ENCODE measurements at regions not wholly inside any gene's neighbourhood (a gene's known extent, or its start where the extent isn't known, plus 50 kb on each side); places are given as distances from the start of the nearest gene placed in this dataset.

DNA sequence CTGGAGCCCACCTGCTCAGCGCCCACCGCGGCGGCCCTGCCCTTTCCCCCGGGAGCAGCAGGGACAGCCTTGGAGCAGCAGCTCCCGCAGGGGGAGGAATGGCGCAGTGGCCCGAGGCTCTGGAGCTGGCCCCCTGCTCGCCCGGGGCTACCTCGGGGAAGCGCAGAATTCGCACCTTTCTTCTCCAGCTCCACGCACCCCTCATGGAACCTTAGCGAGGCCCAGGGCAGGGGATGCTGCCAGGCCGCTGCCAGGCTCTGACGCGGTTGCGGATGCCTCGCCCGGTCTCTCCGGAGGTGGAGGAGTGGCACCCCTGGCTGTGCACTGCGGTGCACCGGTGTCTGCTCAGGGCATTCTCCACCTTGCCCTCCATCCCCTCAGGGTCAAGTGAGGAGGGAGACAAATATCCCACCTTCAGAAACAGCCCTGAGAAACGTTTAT, 84.9 kb upstream of the MKI67 start:
- TF ChIP-seq, protein P1, sequence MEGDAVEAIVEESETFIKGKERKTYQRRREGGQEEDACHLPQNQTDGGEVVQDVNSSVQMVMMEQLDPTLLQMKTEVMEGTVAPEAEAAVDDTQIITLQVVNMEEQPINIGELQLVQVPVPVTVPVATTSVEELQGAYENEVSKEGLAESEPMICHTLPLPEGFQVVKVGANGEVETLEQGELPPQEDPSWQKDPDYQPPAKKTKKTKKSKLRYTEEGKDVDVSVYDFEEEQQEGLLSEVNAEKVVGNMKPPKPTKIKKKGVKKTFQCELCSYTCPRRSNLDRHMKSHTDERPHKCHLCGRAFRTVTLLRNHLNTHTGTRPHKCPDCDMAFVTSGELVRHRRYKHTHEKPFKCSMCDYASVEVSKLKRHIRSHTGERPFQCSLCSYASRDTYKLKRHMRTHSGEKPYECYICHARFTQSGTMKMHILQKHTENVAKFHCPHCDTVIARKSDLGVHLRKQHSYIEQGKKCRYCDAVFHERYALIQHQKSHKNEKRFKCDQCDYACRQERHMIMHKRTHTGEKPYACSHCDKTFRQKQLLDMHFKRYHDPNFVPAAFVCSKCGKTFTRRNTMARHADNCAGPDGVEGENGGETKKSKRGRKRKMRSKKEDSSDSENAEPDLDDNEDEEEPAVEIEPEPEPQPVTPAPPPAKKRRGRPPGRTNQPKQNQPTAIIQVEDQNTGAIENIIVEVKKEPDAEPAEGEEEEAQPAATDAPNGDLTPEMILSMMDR (IDR thresholded peaks at IDR 0.05; ENCODE audit: extremely low read depth, insufficient read depth, missing control alignments) = no peak
- in situ Hi-C loops (cut with MboI; ENCODE audit: low pct_unique_long_range_greater_than_20kb, low sequenced_read_pairs, unreplicated experiment) = no loop called here
- no peak for DNase-seq (ENCODE audit: low spot score)

DNA sequence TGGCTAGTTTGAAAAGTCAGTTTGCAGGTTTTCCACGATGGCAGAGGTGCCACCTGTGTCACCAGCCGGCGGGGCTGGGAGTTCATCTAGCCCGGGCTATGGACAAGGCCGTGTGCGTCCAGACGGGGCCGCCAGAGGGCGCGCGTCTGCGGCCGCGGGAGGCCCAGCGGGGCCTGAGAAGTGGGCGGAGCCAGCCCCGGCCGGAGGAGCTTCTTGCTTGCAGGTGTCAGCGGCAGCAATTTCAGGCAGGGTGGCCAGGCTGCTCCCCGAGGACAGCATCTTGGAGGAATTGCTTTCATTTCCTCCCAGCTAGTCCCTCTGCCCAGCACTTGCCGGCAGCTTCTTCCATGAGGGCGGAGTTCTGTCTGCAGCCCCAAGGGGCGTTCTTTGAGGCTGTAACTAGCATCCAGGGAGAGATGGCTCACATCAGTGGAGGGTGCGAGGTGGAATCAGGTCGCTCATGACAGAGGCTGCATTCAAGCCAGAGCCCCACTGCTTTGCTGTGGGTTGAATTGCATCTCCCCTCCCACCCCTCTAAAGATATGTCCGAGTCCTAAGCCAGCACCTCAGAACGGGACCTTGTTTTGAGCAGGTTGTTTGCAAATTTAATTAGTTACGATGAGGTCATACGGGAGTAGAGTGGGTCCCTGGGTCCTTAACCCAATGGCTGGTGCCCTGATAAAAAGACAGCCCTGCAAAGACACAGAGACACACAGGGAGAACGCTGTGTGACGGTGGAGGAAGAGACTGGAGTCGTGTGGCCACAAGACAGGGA, 85.9 kb upstream of the MKI67 start:
- TF ChIP-seq, protein P1 (IDR thresholded peaks at IDR 0.05; ENCODE audit: extremely low read depth, insufficient read depth, missing control alignments) = peak; percentile 95
- in situ Hi-C loops (cut with MboI; ENCODE audit: low pct_unique_long_range_greater_than_20kb, low sequenced_read_pairs, unreplicated experiment) = no loop called here
- DNase-seq (ENCODE audit: low spot score) = peak; percentile 95

DNA sequence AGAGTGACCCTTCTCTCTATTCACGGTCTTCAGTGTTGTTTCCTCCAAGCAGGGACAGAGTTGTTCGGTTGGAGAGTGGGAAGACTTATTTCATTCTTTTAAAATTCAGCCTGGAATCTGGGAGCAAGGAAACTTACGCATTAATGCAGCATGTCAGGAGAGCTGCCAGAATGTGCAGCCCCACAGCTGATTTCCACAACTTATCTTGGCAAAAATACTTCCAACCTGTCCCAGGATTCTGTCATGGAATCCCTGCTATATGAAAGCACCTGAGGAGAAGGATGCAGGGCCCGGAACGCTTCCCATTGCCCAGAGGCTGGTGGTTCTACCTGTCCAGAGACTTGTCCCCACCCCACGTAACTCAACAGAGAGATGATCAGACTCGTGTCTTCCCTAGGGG, 86.9 kb upstream of the MKI67 start:
- TF ChIP-seq, protein P1 (IDR thresholded peaks at IDR 0.05; ENCODE audit: extremely low read depth, insufficient read depth, missing control alignments) = no peak
- DNase-seq (ENCODE audit: low spot score) = no peak

DNA sequence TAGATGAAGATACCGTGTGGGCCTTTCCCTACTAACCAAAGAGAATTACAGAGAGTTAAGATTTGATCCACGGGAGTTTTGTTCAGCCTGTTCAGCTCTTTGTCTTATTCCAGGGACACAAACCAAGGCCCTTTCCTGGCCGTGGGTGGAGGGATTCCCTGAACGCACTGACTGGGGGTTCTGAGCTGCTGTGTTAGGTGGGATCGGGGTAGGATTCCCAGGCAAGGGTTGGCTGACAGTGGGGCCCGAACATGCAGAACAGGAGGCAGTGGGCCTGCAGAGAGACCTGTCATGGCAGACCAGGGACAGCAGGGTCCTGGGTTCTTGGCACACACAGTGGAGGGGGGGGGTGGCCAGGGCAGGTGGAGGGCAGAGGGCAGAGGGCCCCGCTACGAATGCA, 89.5 kb upstream of the MKI67 start:
- in situ Hi-C loops (cut with MboI; ENCODE audit: low pct_unique_long_range_greater_than_20kb, low sequenced_read_pairs, unreplicated experiment) = no loop called here
- DNase-seq (ENCODE audit: low spot score) = no peak
- TF ChIP-seq, protein P1 (IDR thresholded peaks at IDR 0.05; ENCODE audit: extremely low read depth, insufficient read depth, missing control alignments) = no peak

More for the DNA sequence above, 86.9 kb upstream of the MKI67 start:
- in situ Hi-C loops (cut with MboI; ENCODE audit: low pct_unique_long_range_greater_than_20kb, low sequenced_read_pairs, unreplicated experiment) = no loop called here

DNA sequence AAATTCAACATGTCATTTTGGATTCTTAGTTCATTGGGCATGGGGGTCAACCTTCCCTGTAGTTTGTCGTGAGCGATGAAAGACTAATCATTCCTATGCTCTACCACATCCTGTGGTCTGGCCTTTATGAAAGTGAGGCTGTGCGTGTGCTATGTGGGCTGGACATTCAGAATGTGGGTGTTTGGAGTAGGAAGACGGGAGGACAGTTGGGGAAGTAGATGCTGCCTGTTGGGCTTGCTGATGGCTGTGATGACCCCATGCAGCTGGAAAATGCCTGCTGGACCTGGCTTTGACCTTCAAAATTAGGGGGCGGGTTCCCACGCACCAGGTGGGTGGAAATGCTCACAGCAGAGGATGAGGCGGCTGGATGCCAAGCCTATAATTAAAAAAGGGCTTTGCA, 90.9 kb upstream of the MKI67 start:
- TF ChIP-seq, protein P1 (IDR thresholded peaks at IDR 0.05; ENCODE audit: extremely low read depth, insufficient read depth, missing control alignments) = no peak
- in situ Hi-C loops (cut with MboI; ENCODE audit: low pct_unique_long_range_greater_than_20kb, low sequenced_read_pairs, unreplicated experiment) = no loop called here
- DNase-seq (ENCODE audit: low spot score) = no peak

DNA sequence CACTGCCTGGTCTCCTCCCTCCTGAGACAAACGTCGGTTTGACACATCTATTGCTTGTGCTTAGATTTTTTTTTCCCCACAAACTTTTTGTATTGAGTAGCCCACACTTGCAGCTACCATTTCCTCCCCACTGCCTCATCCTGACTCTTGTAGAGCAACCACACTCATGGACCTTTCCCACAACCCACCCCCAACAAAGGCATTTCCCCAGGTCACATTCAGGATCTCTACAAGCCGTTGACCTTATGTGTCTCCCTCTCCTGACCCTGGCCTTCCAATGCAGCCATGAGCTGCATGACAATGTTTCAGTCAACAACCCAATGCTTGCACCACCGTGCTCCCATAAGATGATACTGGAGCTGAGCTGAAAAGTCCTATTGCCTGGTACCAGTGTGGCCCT, 91.9 kb upstream of the MKI67 start:
- in situ Hi-C loops (cut with MboI; ENCODE audit: low pct_unique_long_range_greater_than_20kb, low sequenced_read_pairs, unreplicated experiment) = no loop called here
- TF ChIP-seq, protein P1 (IDR thresholded peaks at IDR 0.05; ENCODE audit: extremely low read depth, insufficient read depth, missing control alignments) = no peak
- DNase-seq (ENCODE audit: low spot score) = no peak
